ENCODE measurements at regions not wholly inside any gene's neighbourhood (a gene's known extent, or its start where the extent isn't known, plus 50 kb on each side); places are given as distances from the start of the nearest gene placed in this dataset.

GRCh38 chr7:16004702-16005101 is 318.2 kb upstream of the MEOX2 start:
- TF ChIP-seq CTCF (IDR thresholded peaks at IDR 0.05; ENCODE audit: low read depth, low read length), result no peak
- Histone ChIP-seq H3K4me1 (no peaks in the 10 kb centered on the region), H3K4me3 (ENCODE audit: low read depth, low read length) (no peak overlapping the region), H3K36me3 (no peaks in the 10 kb centered on the region), H3K9me3 (no peaks in the 10 kb centered on the region), H3K27me3 (no peaks in the 10 kb centered on the region)
- no peak for DNase-seq

GRCh38 chr7:16001477-16001876 is 315.0 kb upstream of the MEOX2 start:
- H3K36me3 ChIP-seq, result no peaks in the 10 kb centered on the region
- DNase-seq, result no peak
- no peaks in the 10 kb centered on the region for H3K9me3 ChIP-seq
- no peak overlapping the region for H3K4me3 ChIP-seq (ENCODE audit: low read depth, low read length)
- no peaks in the 10 kb centered on the region for H3K4me1 ChIP-seq
- no peak for TF ChIP-seq CTCF (IDR thresholded peaks at IDR 0.05; ENCODE audit: low read depth, low read length)
- no peaks in the 10 kb centered on the region for H3K27me3 ChIP-seq

GRCh38 chr7:15998617-15999016 is 312.1 kb upstream of the MEOX2 start:
- TF ChIP-seq CTCF (IDR thresholded peaks at IDR 0.05; ENCODE audit: low read depth, low read length), result no peak

GRCh38 chr7:15995027-15995426 is 308.5 kb upstream of the MEOX2 start:
- Histone ChIP-seq H3K27me3 (no peaks in the 10 kb centered on the region), H3K36me3 (no peaks in the 10 kb centered on the region), H3K4me3 (ENCODE audit: low read depth, low read length) (no peak overlapping the region), H3K4me1 (no peaks in the 10 kb centered on the region), H3K9me3 (no peaks in the 10 kb centered on the region)
- no peak for DNase-seq
- no peak for TF ChIP-seq CTCF (IDR thresholded peaks at IDR 0.05; ENCODE audit: low read depth, low read length)

More at GRCh38 chr7:15998617-15999016, 312.1 kb upstream of the MEOX2 start:
- Histone ChIP-seq H3K4me1 (no peaks in the 10 kb centered on the region), H3K9me3 (no peaks in the 10 kb centered on the region), H3K36me3 (no peaks in the 10 kb centered on the region), H3K27me3 (no peaks in the 10 kb centered on the region), H3K4me3 (ENCODE audit: low read depth, low read length) (no peak overlapping the region)
- DNase-seq, result no peak

GRCh38 chr7:15989194-15989593 is 302.7 kb upstream of the MEOX2 start:
- no peaks in the 10 kb centered on the region for H3K36me3 ChIP-seq
- no peak for DNase-seq
- TF ChIP-seq CTCF (IDR thresholded peaks at IDR 0.05; ENCODE audit: low read depth, low read length), result no peak

GRCh38 chr7:15985587-15986384 is 299.3 kb upstream of the MEOX2 start:
- Histone ChIP-seq H3K4me3 (ENCODE audit: low read depth, low read length) (no peak overlapping the region), H3K36me3 (no peaks in the 10 kb centered on the region), H3K4me1 (no peaks in the 10 kb centered on the region), H3K9me3 (no peaks in the 10 kb centered on the region), H3K27me3 (no peaks in the 10 kb centered on the region)
- TF ChIP-seq CTCF (IDR thresholded peaks at IDR 0.05; ENCODE audit: low read depth, low read length), result no peak
- DNase-seq, result no peak

More at GRCh38 chr7:15989194-15989593, 302.7 kb upstream of the MEOX2 start:
- H3K4me1 ChIP-seq, result no peaks in the 10 kb centered on the region
- no peak overlapping the region for H3K4me3 ChIP-seq (ENCODE audit: low read depth, low read length)
- H3K27me3 ChIP-seq, result no peaks in the 10 kb centered on the region
- no peaks in the 10 kb centered on the region for H3K9me3 ChIP-seq

Data from BE2C (cell line).